Right lobe of liver (tissue), 6 donors: ENCODE measurements at regions not wholly inside any gene's neighbourhood (a gene's known extent, or its start where the extent isn't known, plus 50 kb on each side); places are given as distances from the start of the nearest gene placed in this dataset.

ENCODE experiments used
- ATAC-seq, 4 donors: fragments of 200-7000 bp; cut with Tn5 transposase; one replicate each; pipeline ENCODE4 v1.9.1; 2020; ENCODE audit warnings: mild to moderate bottlenecking in 4 of 4, moderate library complexity in 4 of 4
- DNase-seq, 3 donors: peaks; one replicate each; pipeline ENCODE4 v3.0.0-alpha.2; 2020
- H3K27ac ChIP-seq, 3 donors: fragments of 200-600 bp; one replicate each; pipeline ENCODE4 v1.8.0; 2022
- H3K27me3 ChIP-seq, 2 donors: fragments of 200-600 bp; one replicate each; pipeline ENCODE4 v1.8.0; 2022
- H3K36me3 ChIP-seq, 4 donors: fragments of 200-600 bp; sonication (generic) in 1 of 4; one replicate each; pipeline versions ENCODE4 v1.5.1 to v1.8.0; 2017 to 2022; ENCODE audit warnings: control low read depth in 1 of 4
- H3K4me1 ChIP-seq, 4 donors: fragments of 200-600 bp; sonication (generic) in 1 of 4; one replicate each; pipeline versions ENCODE4 v1.5.1 to v1.8.0; 2017 to 2022; ENCODE audit warnings: control low read depth in 1 of 4
- H3K4me3 ChIP-seq, 3 donors: fragments of 200-600 bp; one replicate each; pipeline ENCODE4 v1.8.0; 2022
- H3K9me3 ChIP-seq, 4 donors: fragments of 200-600 bp; sonication (generic) in 1 of 4; one replicate each; pipeline versions ENCODE4 v1.5.1 to v1.8.0; 2017 to 2022; ENCODE audit warnings: control low read depth in 1 of 4
- POLR2A ChIP-seq: fragments of 450-650 bp; IDR thresholded peaks from one replicate; pipeline ENCODE4 v1.6.1; 2017; ENCODE audit warnings: antibody characterized with exemption, mild to moderate bottlenecking
- WGBS: methylation state at CpG from one replicate; pipeline ENCODE4 v1.1.6; 2018; ENCODE audit warnings: low coverage, low lambda C conversion rate; ENCODE audit not compliant: insufficient coverage; ENCODE audit errors: missing lambda C conversion rate; 5-methylcytosine and 5-hydroxymethylcytosine counted together
- intact Hi-C, 2 donors: fragments of 100-400 bp; cut with DNase I; formaldehyde crosslinking; loops; one replicate each; pipeline versions ENCODE4 v1.11.2 to v1.14.1; 2022
- TF ChIP-seq, protein P1 (sequence below), 4 donors: fragments of 200-600 bp in 3 of 4; fragments of 450-650 bp in 1 of 4; IDR thresholded peaks; one replicate each; pipeline versions ENCODE4 v1.5.1 to v1.8.0; 2016 to 2022; ENCODE audit warnings: antibody characterized with exemption in 4 of 4, mild to moderate bottlenecking in 2 of 4
- donor health status: DM: no; HTN: yes; CAD: no.
- donor health status: DM: no; HTN: no; CAD: no.
- donor health status: DM: no; HTN: no; CAD: no.
- donor health status: DM: no; HTN: yes; CAD: no.
- donor health status: DM: no; HTN: yes; CAD: no.

DNA sequence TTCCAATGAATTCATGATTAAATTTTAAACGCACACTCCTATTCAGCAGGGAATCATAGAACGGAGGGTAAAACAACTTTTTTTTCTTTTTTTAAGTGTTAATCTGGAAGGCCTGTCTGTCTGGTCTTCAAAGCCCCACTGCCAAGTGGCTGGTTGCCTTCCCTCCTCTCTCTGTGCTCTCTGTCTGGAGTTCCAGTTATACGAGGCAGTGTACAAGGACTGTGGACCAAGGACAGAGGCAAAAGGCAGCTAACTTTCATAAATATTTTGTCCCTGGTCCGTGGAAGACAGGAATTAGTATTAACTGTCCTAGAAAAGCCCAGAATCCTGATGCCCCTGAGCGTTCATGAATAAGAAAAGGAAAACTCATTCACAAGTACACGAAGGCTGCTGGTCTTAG, 164.0 kb upstream of the E2F8 start:
- H3K36me3 ChIP-seq = no peaks in the 10 kb centered on the region
- no peaks in the 10 kb centered on the region for H3K27me3 ChIP-seq
- 50% methylated on average over 6 of the region's 6 CpGs for WGBS
- peak in 1 of 4 donors; percentile 11 for ATAC-seq
- intact Hi-C loops = no loop called here
- DNase-seq = no peak
- H3K27ac ChIP-seq = no peak overlapping the region
- no peak overlapping the region for H3K4me3 ChIP-seq
- H3K4me1 ChIP-seq = peaks cover 0 to 24% (median 5%) of the 10 kb centered on the region in 4 donors
- no peaks in the 10 kb centered on the region for H3K9me3 ChIP-seq
- TF ChIP-seq, protein P1, sequence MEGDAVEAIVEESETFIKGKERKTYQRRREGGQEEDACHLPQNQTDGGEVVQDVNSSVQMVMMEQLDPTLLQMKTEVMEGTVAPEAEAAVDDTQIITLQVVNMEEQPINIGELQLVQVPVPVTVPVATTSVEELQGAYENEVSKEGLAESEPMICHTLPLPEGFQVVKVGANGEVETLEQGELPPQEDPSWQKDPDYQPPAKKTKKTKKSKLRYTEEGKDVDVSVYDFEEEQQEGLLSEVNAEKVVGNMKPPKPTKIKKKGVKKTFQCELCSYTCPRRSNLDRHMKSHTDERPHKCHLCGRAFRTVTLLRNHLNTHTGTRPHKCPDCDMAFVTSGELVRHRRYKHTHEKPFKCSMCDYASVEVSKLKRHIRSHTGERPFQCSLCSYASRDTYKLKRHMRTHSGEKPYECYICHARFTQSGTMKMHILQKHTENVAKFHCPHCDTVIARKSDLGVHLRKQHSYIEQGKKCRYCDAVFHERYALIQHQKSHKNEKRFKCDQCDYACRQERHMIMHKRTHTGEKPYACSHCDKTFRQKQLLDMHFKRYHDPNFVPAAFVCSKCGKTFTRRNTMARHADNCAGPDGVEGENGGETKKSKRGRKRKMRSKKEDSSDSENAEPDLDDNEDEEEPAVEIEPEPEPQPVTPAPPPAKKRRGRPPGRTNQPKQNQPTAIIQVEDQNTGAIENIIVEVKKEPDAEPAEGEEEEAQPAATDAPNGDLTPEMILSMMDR (IDR thresholded peaks at IDR 0.05) = no peak
- TF ChIP-seq POLR2A = no peak

DNA sequence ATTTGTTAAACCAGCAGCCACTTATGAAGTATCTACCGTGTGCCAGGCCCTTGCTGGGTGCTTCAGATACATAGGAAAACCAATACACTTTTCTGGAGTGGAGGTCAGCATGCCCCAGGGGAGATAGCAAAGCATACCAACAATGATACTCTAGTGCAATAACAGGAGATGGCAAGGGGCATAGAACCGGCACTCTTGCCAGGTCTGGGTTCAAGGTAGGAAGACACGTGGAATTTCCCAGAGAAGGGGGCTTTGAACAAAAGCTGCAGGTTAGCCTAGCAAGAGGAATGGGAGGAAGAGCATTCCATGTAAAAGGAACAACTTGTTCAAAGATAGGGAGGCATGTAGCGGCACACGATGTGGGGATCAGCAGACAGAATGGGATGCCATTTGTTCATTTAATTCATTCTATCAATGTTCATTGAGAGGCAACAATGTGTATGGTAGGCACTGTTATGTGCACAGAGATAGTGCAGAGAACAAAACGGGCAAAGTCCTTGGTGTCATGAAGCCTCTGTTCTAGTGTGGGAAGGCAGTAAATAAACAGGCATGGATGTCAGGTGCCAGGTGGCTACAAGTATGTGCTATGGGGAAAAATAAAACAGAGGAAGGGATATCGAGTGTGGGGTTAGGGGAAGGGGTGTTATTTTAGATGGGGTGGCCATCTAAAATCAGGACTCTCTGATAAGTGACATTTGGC, 162.6 kb upstream of the E2F8 start:
- peak in 1 of 3 donors; percentile 55 for DNase-seq
- TF ChIP-seq, protein P1 (IDR thresholded peaks at IDR 0.05) = no peak
- TF ChIP-seq POLR2A = no peak
- Histone ChIP-seq H3K27me3 (no peaks in the 10 kb centered on the region), H3K36me3 (no peaks in the 10 kb centered on the region), H3K4me3 (no peak overlapping the region), H3K27ac (peak overlapping the region in 1 of 3 donors; percentile 42), H3K9me3 (no peaks in the 10 kb centered on the region), H3K4me1 (peaks cover 0 to 35% (median 13%) of the 10 kb centered on the region in 4 donors)
- 58% methylated on average over 5 of the region's 7 CpGs for WGBS
- intact Hi-C loops = no loop called here
- ATAC-seq = peak; percentile 70 to 88 (median 81)

DNA sequence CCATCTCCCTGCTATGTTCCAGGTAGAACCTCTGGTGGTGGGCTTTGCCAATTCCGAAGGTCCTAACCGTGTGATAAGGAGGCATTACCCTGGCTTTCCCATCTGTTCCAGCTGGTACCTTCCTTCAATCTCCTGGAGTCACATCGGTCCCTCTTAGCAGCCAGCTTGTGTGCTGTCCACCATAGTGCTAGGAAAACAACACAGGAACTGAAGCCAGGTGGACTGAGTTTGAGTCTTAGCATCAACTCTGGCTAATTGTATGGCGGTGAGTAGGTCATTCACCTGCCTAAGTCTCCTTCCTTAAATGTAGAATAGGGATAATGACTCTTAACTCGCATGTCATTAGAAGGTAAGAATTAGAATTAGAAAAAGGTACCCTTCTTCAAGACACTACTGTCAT, 159.6 kb upstream of the E2F8 start:
- H3K36me3 ChIP-seq = no peaks in the 10 kb centered on the region
- no peak for TF ChIP-seq POLR2A
- TF ChIP-seq, protein P1 (IDR thresholded peaks at IDR 0.05) = no peak
- intact Hi-C loops = no loop called here
- peak overlapping the region in 1 of 3 donors; percentile 27 for H3K27ac ChIP-seq
- no peaks in the 10 kb centered on the region for H3K27me3 ChIP-seq
- H3K9me3 ChIP-seq = no peaks in the 10 kb centered on the region
- DNase-seq (no peak), ATAC-seq (no peak)
- H3K4me1 ChIP-seq = peaks cover 0 to 39% (median 15%) of the 10 kb centered on the region in 4 donors
- 100% methylated on average over 2 of the region's 5 CpGs for WGBS
- H3K4me3 ChIP-seq = no peak overlapping the region

DNA sequence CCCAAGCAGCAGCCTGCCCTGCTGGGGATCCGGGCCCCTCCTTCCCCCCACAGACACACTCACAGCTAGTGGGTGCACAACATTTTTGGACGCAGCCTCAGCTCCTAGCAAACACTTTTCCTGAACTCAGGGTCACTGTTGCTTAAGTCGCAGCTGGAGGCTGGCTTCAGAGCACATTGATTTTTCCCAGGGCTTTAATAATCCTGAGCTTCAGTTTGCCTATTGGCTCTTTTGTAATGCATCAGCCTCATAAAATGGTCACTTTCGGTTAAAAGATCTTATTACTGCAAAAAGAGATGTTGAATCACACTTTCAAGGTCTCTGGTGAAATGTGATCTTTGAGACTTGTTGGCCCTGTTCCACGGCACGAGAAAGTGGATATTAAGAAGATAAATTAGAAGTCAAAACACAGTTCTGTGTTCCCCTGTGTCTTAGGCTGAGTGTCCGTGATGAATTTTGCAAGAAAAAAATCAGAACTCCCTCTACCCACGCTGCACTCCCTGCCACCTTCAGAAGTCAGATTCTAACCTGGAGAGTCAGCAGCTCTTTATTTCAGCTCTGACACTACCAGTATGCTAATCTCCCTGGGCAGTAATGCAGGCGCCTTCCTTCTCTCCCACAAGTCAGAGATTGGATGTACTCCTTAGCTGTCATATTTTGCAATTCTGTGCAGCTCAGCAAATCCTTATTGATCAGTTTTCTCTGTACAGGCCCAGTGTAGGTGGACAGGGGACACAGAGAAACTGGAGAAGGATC, 158.2 kb upstream of the E2F8 start:
- WGBS = 19% methylated on average over 9 of the region's 9 CpGs
- peak in 1 of 3 donors; percentile 66 for DNase-seq
- peak; percentile 60 to 92 (median 74) for ATAC-seq
- Histone ChIP-seq H3K27ac (peak overlapping the region in 2 of 3 donors; percentile 27 to 33), H3K27me3 (no peaks in the 10 kb centered on the region), H3K4me3 (peak overlapping the region in 2 of 3 donors; percentile 5 to 9), H3K9me3 (no peaks in the 10 kb centered on the region), H3K4me1 (peaks cover 0 to 30% (median 10%) of the 10 kb centered on the region in 4 donors), H3K36me3 (no peaks in the 10 kb centered on the region)
- TF ChIP-seq, protein P1 (IDR thresholded peaks at IDR 0.05) = no peak
- no peak for TF ChIP-seq POLR2A
- intact Hi-C loops = no loop called here
